ENCODE measurements at regions not wholly inside any gene's neighbourhood (a gene's known extent, or its start where the extent isn't known, plus 50 kb on each side); places are given as distances from the start of the nearest gene placed in this dataset.

DNA sequence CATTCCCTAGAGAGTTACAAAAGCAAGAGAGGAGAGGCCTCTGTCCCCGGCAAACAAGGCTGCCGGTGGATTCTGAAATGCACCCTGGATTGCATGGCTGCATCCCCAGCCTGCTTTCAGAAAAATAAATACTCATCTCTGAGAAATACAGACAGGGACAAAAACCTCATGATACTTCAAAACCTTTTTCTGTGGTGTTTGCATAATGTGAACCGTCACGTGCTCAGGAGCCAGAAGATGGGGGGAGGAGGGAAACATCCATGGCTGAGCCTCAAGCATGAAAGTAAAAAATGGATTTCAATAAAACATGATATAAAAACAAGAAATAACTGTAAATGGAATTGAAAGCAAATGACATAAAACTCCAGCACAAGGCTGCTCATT is 198.5 kb upstream of the NCAM1 start:
- TF ChIP-seq, protein P1, sequence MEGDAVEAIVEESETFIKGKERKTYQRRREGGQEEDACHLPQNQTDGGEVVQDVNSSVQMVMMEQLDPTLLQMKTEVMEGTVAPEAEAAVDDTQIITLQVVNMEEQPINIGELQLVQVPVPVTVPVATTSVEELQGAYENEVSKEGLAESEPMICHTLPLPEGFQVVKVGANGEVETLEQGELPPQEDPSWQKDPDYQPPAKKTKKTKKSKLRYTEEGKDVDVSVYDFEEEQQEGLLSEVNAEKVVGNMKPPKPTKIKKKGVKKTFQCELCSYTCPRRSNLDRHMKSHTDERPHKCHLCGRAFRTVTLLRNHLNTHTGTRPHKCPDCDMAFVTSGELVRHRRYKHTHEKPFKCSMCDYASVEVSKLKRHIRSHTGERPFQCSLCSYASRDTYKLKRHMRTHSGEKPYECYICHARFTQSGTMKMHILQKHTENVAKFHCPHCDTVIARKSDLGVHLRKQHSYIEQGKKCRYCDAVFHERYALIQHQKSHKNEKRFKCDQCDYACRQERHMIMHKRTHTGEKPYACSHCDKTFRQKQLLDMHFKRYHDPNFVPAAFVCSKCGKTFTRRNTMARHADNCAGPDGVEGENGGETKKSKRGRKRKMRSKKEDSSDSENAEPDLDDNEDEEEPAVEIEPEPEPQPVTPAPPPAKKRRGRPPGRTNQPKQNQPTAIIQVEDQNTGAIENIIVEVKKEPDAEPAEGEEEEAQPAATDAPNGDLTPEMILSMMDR (conservative IDR thresholded peaks at IDR 0.05; ENCODE audit: low read depth, low read length): no peak
- no peaks in the 10 kb centered on the region for H3K36me3 ChIP-seq (ENCODE audit: insufficient read depth)
- H3K79me2 ChIP-seq (ENCODE audit: insufficient read depth, low read depth): no peaks in the 10 kb centered on the region
- no peak overlapping the region for H3K9ac ChIP-seq
- no peak overlapping the region for H3K4me2 ChIP-seq
- no peak overlapping the region for H2AFZ ChIP-seq (ENCODE audit: low read depth)
- no peak overlapping the region for H3K27ac ChIP-seq
- H3K4me1 ChIP-seq (ENCODE audit: low read depth, poor library complexity, severe bottlenecking): no peaks in the 10 kb centered on the region
- H4K20me1 ChIP-seq (ENCODE audit: insufficient read depth): no peaks in the 10 kb centered on the region
- H3K4me3 ChIP-seq (IDR thresholded peaks at IDR 0.05; ENCODE audit: insufficient read depth, low read depth, low read length): no peak overlapping the region
- H3K27me3 ChIP-seq (ENCODE audit: insufficient read depth, low read depth): no peaks in the 10 kb centered on the region

DNA sequence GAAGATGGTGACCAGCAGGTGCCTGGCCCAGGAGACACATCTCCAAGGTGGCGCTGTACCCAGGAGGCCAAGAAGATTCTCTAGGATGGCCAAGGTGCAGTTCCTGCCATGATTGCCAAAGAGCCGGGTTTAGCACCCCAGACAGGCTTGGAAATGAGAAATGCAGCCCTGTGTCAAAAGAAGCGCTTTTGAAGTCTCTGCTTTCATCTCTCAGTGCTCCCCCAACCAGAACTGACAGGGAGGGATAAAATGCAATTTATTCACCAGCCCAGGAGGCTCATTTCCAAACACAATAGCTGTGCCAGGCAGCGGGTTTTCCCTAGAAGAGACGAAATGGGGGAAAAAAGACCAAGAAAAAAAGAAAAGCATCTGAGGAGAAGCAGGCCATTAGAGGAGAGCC is 195.9 kb upstream of the NCAM1 start:
- H4K20me1 ChIP-seq (ENCODE audit: insufficient read depth): no peaks in the 10 kb centered on the region
- no peak overlapping the region for H3K4me2 ChIP-seq
- H3K27ac ChIP-seq: no peak overlapping the region
- TF ChIP-seq, protein P1 (conservative IDR thresholded peaks at IDR 0.05; ENCODE audit: low read depth, low read length): no peak
- H2AFZ ChIP-seq (ENCODE audit: low read depth): no peak overlapping the region
- H3K9ac ChIP-seq: no peak overlapping the region
- H3K27me3 ChIP-seq (ENCODE audit: insufficient read depth, low read depth): no peaks in the 10 kb centered on the region
- H3K4me1 ChIP-seq (ENCODE audit: low read depth, poor library complexity, severe bottlenecking): no peaks in the 10 kb centered on the region
- no peaks in the 10 kb centered on the region for H3K79me2 ChIP-seq (ENCODE audit: insufficient read depth, low read depth)
- H3K36me3 ChIP-seq (ENCODE audit: insufficient read depth): no peaks in the 10 kb centered on the region
- no peak overlapping the region for H3K4me3 ChIP-seq (IDR thresholded peaks at IDR 0.05; ENCODE audit: insufficient read depth, low read depth, low read length)

DNA sequence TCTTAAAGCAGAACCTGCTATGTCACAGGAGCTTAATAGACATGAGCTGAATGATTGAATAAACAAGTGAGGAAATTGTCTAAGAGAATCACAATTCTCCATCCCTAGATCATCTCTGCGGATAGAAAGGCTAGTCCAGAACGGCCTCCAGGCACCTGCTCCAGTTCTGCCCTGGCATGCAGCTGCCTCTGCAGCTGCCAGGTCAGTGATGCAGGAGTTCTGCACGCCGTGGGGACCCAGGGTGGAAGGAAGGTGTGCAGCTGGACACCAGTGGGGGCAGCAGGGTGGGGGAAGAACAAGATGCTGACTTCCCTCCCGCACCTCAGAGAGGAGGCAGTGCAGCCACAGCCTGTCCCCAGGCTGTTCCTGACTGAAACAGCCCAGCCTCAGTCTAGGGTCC is 192.1 kb upstream of the NCAM1 start:
- no peaks in the 10 kb centered on the region for H3K79me2 ChIP-seq (ENCODE audit: insufficient read depth, low read depth)
- no peaks in the 10 kb centered on the region for H4K20me1 ChIP-seq (ENCODE audit: insufficient read depth)
- H3K27ac ChIP-seq: no peak overlapping the region
- no peaks in the 10 kb centered on the region for H3K4me1 ChIP-seq (ENCODE audit: low read depth, poor library complexity, severe bottlenecking)
- H2AFZ ChIP-seq (ENCODE audit: low read depth): no peak overlapping the region
- no peak overlapping the region for H3K4me3 ChIP-seq (IDR thresholded peaks at IDR 0.05; ENCODE audit: insufficient read depth, low read depth, low read length)
- H3K4me2 ChIP-seq: no peak overlapping the region
- H3K9ac ChIP-seq: no peak overlapping the region
- H3K27me3 ChIP-seq (ENCODE audit: insufficient read depth, low read depth): no peaks in the 10 kb centered on the region
- H3K36me3 ChIP-seq (ENCODE audit: insufficient read depth): no peaks in the 10 kb centered on the region
- TF ChIP-seq, protein P1 (conservative IDR thresholded peaks at IDR 0.05; ENCODE audit: low read depth, low read length): no peak

DNA sequence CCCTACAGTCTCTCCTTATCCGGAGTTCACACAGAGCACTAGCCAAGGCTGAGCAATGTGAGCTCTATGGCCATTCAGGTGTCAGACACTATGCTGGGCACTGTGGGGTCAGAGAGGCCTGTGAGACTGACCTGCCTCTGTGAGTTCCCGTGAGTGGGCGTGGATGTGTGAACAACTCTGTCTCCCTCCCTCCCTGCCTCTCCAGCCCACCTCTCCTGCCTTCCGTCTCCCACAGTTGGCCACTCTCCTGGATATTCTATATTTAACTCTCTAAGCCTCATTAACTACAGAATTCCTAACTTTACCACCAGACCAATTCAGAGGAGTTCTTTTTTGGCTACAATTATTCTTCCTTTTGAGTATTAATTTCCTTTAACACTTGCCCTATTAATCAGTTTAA is 191.6 kb upstream of the NCAM1 start:
- TF ChIP-seq, protein P1 (conservative IDR thresholded peaks at IDR 0.05; ENCODE audit: low read depth, low read length): no peak
- H3K4me2 ChIP-seq: no peak overlapping the region
- no peaks in the 10 kb centered on the region for H3K4me1 ChIP-seq (ENCODE audit: low read depth, poor library complexity, severe bottlenecking)
- H4K20me1 ChIP-seq (ENCODE audit: insufficient read depth): no peaks in the 10 kb centered on the region
- H3K36me3 ChIP-seq (ENCODE audit: insufficient read depth): no peaks in the 10 kb centered on the region
- no peak overlapping the region for H3K4me3 ChIP-seq (IDR thresholded peaks at IDR 0.05; ENCODE audit: insufficient read depth, low read depth, low read length)
- no peak overlapping the region for H3K27ac ChIP-seq
- H3K9ac ChIP-seq: no peak overlapping the region
- H2AFZ ChIP-seq (ENCODE audit: low read depth): no peak overlapping the region
- no peaks in the 10 kb centered on the region for H3K79me2 ChIP-seq (ENCODE audit: insufficient read depth, low read depth)
- H3K27me3 ChIP-seq (ENCODE audit: insufficient read depth, low read depth): no peaks in the 10 kb centered on the region

DNA sequence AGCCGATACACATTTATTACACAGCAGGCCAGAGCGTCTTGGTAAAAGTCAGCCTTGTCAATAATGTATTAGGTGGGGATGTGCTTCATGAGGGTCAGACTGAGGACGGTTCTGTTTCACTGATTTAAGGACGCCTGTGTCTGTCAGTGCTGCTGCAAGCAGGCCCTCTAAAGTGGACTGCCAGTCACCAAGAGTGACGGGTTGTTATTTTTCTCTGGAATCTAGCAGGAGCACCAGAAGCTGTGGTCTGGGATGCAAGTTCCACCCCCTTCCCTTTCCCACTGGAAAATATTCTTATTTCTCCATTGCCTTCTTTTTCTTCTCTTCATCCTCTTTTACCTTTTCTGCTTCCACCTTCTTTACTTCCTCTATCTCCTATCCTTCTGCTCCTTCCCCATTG is 191.2 kb upstream of the NCAM1 start:
- Histone ChIP-seq H3K27ac (no peak overlapping the region), H3K4me2 (no peak overlapping the region), H3K9ac (no peak overlapping the region), H3K4me3 (IDR thresholded peaks at IDR 0.05; ENCODE audit: insufficient read depth, low read depth, low read length) (no peak overlapping the region), H3K36me3 (ENCODE audit: insufficient read depth) (no peaks in the 10 kb centered on the region), H3K4me1 (ENCODE audit: low read depth, poor library complexity, severe bottlenecking) (no peaks in the 10 kb centered on the region), H2AFZ (ENCODE audit: low read depth) (no peak overlapping the region), H3K27me3 (ENCODE audit: insufficient read depth, low read depth) (no peaks in the 10 kb centered on the region), H4K20me1 (ENCODE audit: insufficient read depth) (no peaks in the 10 kb centered on the region), H3K79me2 (ENCODE audit: insufficient read depth, low read depth) (no peaks in the 10 kb centered on the region)
- TF ChIP-seq, protein P1 (conservative IDR thresholded peaks at IDR 0.05; ENCODE audit: low read depth, low read length): no peak
